ENCODE measurements at regions not wholly inside any gene's neighbourhood (a gene's known extent, or its start where the extent isn't known, plus 50 kb on each side); places are given as distances from the start of the nearest gene placed in this dataset.

- no peak overlapping the region for H3K9ac ChIP-seq (ENCODE audit: extremely low read depth, low read length, poor library complexity, severe bottlenecking)
- H3K4me1 Mint-ChIP-seq = no peaks in the 10 kb centered on the region
- no peak overlapping the region for H3K4me3 Mint-ChIP-seq
- H3K9me3 Mint-ChIP-seq = no peaks in the 10 kb centered on the region
- no peak overlapping the region for H3K27ac Mint-ChIP-seq
- no peaks in the 10 kb centered on the region for H3K4me1 ChIP-seq (ENCODE audit: control insufficient read depth, insufficient read depth, low read length)
- peaks cover 2% of the 10 kb centered on the region for H3K27me3 Mint-ChIP-seq (ENCODE audit: insufficient read depth)
- H3K9me3 ChIP-seq (ENCODE audit: control insufficient read depth, low read length) = no peaks in the 10 kb centered on the region
- H3K27ac ChIP-seq (ENCODE audit: low read depth, low read length) = no peak overlapping the region
- no peak for DNase-seq
- no peaks in the 10 kb centered on the region for H3K36me3 ChIP-seq (ENCODE audit: control insufficient read depth, insufficient read depth, low read length)
- peaks cover 16% of the 10 kb centered on the region for H3K27me3 ChIP-seq (ENCODE audit: control insufficient read depth, insufficient read depth, low read length, poor library complexity, severe bottlenecking)
- H3K4me3 ChIP-seq (ENCODE audit: low read length) = no peak overlapping the region
- TF ChIP-seq, protein P1, sequence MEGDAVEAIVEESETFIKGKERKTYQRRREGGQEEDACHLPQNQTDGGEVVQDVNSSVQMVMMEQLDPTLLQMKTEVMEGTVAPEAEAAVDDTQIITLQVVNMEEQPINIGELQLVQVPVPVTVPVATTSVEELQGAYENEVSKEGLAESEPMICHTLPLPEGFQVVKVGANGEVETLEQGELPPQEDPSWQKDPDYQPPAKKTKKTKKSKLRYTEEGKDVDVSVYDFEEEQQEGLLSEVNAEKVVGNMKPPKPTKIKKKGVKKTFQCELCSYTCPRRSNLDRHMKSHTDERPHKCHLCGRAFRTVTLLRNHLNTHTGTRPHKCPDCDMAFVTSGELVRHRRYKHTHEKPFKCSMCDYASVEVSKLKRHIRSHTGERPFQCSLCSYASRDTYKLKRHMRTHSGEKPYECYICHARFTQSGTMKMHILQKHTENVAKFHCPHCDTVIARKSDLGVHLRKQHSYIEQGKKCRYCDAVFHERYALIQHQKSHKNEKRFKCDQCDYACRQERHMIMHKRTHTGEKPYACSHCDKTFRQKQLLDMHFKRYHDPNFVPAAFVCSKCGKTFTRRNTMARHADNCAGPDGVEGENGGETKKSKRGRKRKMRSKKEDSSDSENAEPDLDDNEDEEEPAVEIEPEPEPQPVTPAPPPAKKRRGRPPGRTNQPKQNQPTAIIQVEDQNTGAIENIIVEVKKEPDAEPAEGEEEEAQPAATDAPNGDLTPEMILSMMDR (conservative IDR thresholded peaks at IDR 0.05) = no peak
- no peaks in the 10 kb centered on the region for H3K36me3 Mint-ChIP-seq (ENCODE audit: low read depth)
- WGBS, 2 experiments (ENCODE audit: insufficient coverage in 1 of 2, insufficient read length in 1 of 2) = 92 to 93% methylated on average over 4 to 6 of the region's 6 CpGs
These were observed 120.6 kb upstream of the STC2 start for GRCh38 chr5:173448856-173449255.

DNA sequence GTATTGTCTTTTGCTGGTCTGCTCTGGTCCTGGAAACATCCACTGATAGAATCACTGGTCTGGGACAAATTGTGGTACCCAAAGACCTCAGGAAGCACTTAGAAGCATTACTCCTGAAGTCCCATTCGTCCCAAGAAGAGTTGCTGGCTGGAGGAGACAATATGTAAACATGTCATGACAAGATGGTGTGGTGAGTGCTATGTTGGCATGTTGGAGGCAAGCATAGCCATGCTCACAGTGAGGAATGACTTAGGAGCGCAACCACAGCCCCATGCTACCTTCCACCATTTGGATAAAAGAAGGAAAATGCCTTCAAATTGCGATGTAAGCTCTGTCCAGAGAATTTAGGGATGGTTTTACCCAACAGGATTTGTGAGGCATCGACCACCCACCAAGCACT, 115.8 kb upstream of the STC2 start:
- H3K9ac ChIP-seq (ENCODE audit: extremely low read depth, low read length, poor library complexity, severe bottlenecking) = no peak overlapping the region
- H3K36me3 ChIP-seq (ENCODE audit: control insufficient read depth, insufficient read depth, low read length) = no peaks in the 10 kb centered on the region
- H3K4me3 ChIP-seq (ENCODE audit: low read length) = no peak overlapping the region
- TF ChIP-seq, protein P1 (conservative IDR thresholded peaks at IDR 0.05) = no peak
- H3K9me3 ChIP-seq (ENCODE audit: control insufficient read depth, low read length) = no peaks in the 10 kb centered on the region
- no peak overlapping the region for H3K27ac ChIP-seq (ENCODE audit: low read depth, low read length)
- no peak overlapping the region for H3K27ac Mint-ChIP-seq
- DNase-seq = no peak
- 90 to 97% methylated on average over 4 of the region's 4 CpGs for WGBS, 2 experiments (ENCODE audit: insufficient coverage in 1 of 2, insufficient read length in 1 of 2)
- no peaks in the 10 kb centered on the region for H3K36me3 Mint-ChIP-seq (ENCODE audit: low read depth)
- H3K9me3 Mint-ChIP-seq = no peaks in the 10 kb centered on the region
- peaks cover 16% of the 10 kb centered on the region for H3K27me3 ChIP-seq (ENCODE audit: control insufficient read depth, insufficient read depth, low read length, poor library complexity, severe bottlenecking)
- H3K4me3 Mint-ChIP-seq = no peak overlapping the region
- H3K27me3 Mint-ChIP-seq (ENCODE audit: insufficient read depth) = peaks cover 2% of the 10 kb centered on the region
- H3K4me1 ChIP-seq (ENCODE audit: control insufficient read depth, insufficient read depth, low read length) = no peaks in the 10 kb centered on the region
- no peaks in the 10 kb centered on the region for H3K4me1 Mint-ChIP-seq

DNA sequence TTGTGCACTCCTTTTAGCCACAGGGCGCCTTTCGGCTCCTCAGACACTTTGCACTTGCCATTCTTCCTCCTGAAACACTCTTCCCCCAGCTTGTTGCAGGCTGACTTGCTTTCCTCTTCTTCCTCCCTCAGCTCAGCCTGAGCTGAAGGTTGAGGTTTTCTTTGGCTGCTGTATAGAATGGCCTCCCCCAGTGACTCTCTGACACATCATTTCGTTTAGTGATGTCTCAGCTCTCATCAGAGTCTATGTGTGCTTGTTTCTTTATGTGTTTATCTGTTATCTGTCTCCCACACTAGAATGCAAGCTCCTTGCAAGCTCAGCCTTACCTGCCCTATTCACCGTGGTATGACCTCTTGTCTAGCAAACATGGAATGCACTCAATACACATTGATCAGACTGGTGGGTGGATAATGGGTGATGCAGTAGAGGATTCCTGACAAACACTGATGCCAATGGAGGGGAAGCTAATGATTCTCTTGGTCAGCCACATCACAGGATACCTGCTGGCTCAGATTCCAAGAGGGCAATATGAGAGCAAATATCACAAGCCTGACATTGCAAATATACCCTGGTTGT, 112.9 kb upstream of the STC2 start:
- no peaks in the 10 kb centered on the region for H3K4me1 Mint-ChIP-seq
- TF ChIP-seq, protein P1 (conservative IDR thresholded peaks at IDR 0.05) = no peak
- no peaks in the 10 kb centered on the region for H3K4me1 ChIP-seq (ENCODE audit: control insufficient read depth, insufficient read depth, low read length)

More for the DNA sequence above, 112.9 kb upstream of the STC2 start:
- Mint-ChIP-seq H3K36me3 (ENCODE audit: low read depth) (no peaks in the 10 kb centered on the region), H3K27me3 (ENCODE audit: insufficient read depth) (peaks cover 5% of the 10 kb centered on the region), H3K9me3 (no peaks in the 10 kb centered on the region), H3K4me3 (no peak overlapping the region), H3K27ac (no peak overlapping the region)
- Histone ChIP-seq H3K9ac (ENCODE audit: extremely low read depth, low read length, poor library complexity, severe bottlenecking) (no peak overlapping the region), H3K36me3 (ENCODE audit: control insufficient read depth, insufficient read depth, low read length) (no peaks in the 10 kb centered on the region), H3K4me3 (ENCODE audit: low read length) (no peak overlapping the region), H3K27ac (ENCODE audit: low read depth, low read length) (no peak overlapping the region), H3K9me3 (ENCODE audit: control insufficient read depth, low read length) (no peaks in the 10 kb centered on the region), H3K27me3 (ENCODE audit: control insufficient read depth, insufficient read depth, low read length, poor library complexity, severe bottlenecking) (peaks cover 10% of the 10 kb centered on the region)
- 72 to 78% methylated on average over 2 to 4 of the region's 4 CpGs for WGBS, 2 experiments (ENCODE audit: insufficient coverage in 1 of 2, insufficient read length in 1 of 2)
- no peak for DNase-seq
